Spleen (tissue), 11 donors: ENCODE measurements at regions not wholly inside any gene's neighbourhood (a gene's known extent, or its start where the extent isn't known, plus 50 kb on each side); places are given as distances from the start of the nearest gene placed in this dataset.

Experiments
- DNase-seq: peaks from one replicate; pipeline ENCODE4 v3.0.0-alpha.2; 2020
- H3K27ac ChIP-seq, 8 donors: fragments of 200-600 bp; sonication (generic) in 7 of 8; 1 replicate in 4 of 8; 2 replicates in 4 of 8; pipeline versions ENCODE4 v1.5.0 to v1.8.0; 2016 to 2021; ENCODE audit warnings: inconsistent platforms in 4 of 8, mild to moderate bottlenecking in 4 of 8, moderate library complexity in 1 of 8
- H3K27me3 ChIP-seq, 7 donors: fragments of 200-600 bp; sonication (generic) in 6 of 7; replicated peaks in 1 of 7; 1 replicate in 4 of 7; 2 replicates in 3 of 7; pipeline versions ENCODE4 v1.5.0 to v1.8.0; 2016 to 2021; ENCODE audit warnings: inconsistent platforms in 3 of 7, mild to moderate bottlenecking in 1 of 7
- H3K36me3 ChIP-seq, 6 donors: fragments of 200-600 bp; sonication (generic) in 5 of 6; 1 replicate in 4 of 6; 2 replicates in 2 of 6; pipeline versions ENCODE4 v1.5.0 to v1.8.0; 2016 to 2021; ENCODE audit warnings: inconsistent platforms in 2 of 6
- H3K4me1 ChIP-seq, 6 donors: fragments of 200-600 bp; sonication (generic) in 5 of 6; 1 replicate in 3 of 6; 2 replicates in 3 of 6; pipeline versions ENCODE4 v1.5.0 to v1.8.0; 2016 to 2021; ENCODE audit warnings: inconsistent platforms in 3 of 6
- H3K4me3 ChIP-seq, 8 donors: fragments of 200-600 bp; sonication (generic) in 7 of 8; 1 replicate in 4 of 8; 2 replicates in 4 of 8; pipeline versions ENCODE4 v1.5.0 to v1.8.0; 2016 to 2021; ENCODE audit warnings: inconsistent platforms in 4 of 8, mild to moderate bottlenecking in 4 of 8, moderate library complexity in 2 of 8
- H3K9me3 ChIP-seq, 8 donors: fragments of 200-600 bp; sonication (generic) in 7 of 8; 1 replicate in 4 of 8; 2 replicates in 4 of 8; pipeline versions ENCODE4 v1.5.0 to v1.8.0; 2016 to 2021; ENCODE audit warnings: inconsistent platforms in 4 of 8
- CTCF ChIP-seq, 11 experiments: fragments of 200-600 bp in 7 of 11; fragments of 450-650 bp in 4 of 11; sonication (generic) in 4 of 11; IDR thresholded peaks in 8 of 11; conservative IDR thresholded peaks in 3 of 11; 1 replicate in 7 of 11; 2 replicates in 4 of 11; pipeline versions ENCODE4 v1.4.0 to v1.8.0; 2016 to 2021; ENCODE audit warnings: antibody characterized with exemption in 11 of 11, inconsistent platforms in 4 of 11, mild to moderate bottlenecking in 1 of 11
- POLR2A ChIP-seq, 3 donors: fragments of 450-650 bp; IDR thresholded peaks; one replicate each; pipeline ENCODE4 v1.5.1; 2017; ENCODE audit warnings: antibody characterized with exemption in 3 of 3, mild to moderate bottlenecking in 1 of 3
- POLR2AphosphoS5 ChIP-seq, 3 donors: sonication (generic); formaldehyde crosslinking; IDR thresholded peaks; one replicate each; pipeline ENCODE4 v1.5.1; 2017; ENCODE audit warnings: antibody characterized with exemption in 3 of 3
- WGBS, 5 donors: extraction: QIAGEN DNeasy Blood & Tissue Kit in 3 of 5; methylation state at CpG; one replicate each; pipeline versions ENCODE4 v1.1.5 to v1.1.7; 2013 to 2018; 5-methylcytosine and 5-hydroxymethylcytosine counted together
- intact Hi-C: fragments of 100-400 bp; cut with DNase I; formaldehyde crosslinking; loops from one replicate; pipeline ENCODE4 v1.15.0; 2023; ENCODE audit warnings: low total_unique reads
- donor health status: healthy with polysubstance abuse.
- donor health status: DM: no; HTN: no; CAD: no; lungs with moderate emphysema.
- donor health status: DM: no; HTN: no; CAD: no.
- donor health status: Bipolar disorder and iron deficiency.
- donor health status: healthy.
- donor health status: DM: no; HTN: no; CAD: no.
- donor health status: DM: yes; HTN: yes; CAD: no.

- no peak for DNase-seq
- Histone ChIP-seq H3K4me1 (no peaks in the 10 kb centered on the region), H3K9me3 (no peaks in the 10 kb centered on the region), H3K27me3 (no peaks in the 10 kb centered on the region), H3K36me3 (no peaks in the 10 kb centered on the region), H3K4me3 (no peak overlapping the region), H3K27ac (no peak overlapping the region)
- TF ChIP-seq POLR2A (IDR thresholded peaks at IDR 0.05): no peak
- no peak for TF ChIP-seq POLR2AphosphoS5 (IDR thresholded peaks at IDR 0.05)
- TF ChIP-seq CTCF (IDR thresholded peaks at IDR 0.05 in 8 of 11, conservative IDR thresholded peaks at IDR 0.05 in 3 of 11): no peak
- WGBS, 5 donors: 61 to 77% (median 73%) methylated on average over 3 of the region's 3 CpGs
- intact Hi-C loops: no loop called here
Measured at GRCh38 chr4:136316961-136317360, 1215.3 kb downstream of the PCDH18 start.

GRCh38 chr4:136314686-136315085 lies 1217.6 kb downstream of the PCDH18 start:
- no peaks in the 10 kb centered on the region for H3K27me3 ChIP-seq
- intact Hi-C loops: no loop called here
- DNase-seq: no peak
- WGBS, 5 donors: 60 to 84% (median 64%) methylated on average over 2 of the region's 2 CpGs
- peaks cover 0 to 5% (median 2%) of the 10 kb centered on the region in 8 donors for H3K9me3 ChIP-seq
- no peaks in the 10 kb centered on the region for H3K4me1 ChIP-seq
- TF ChIP-seq POLR2A (IDR thresholded peaks at IDR 0.05) (no peak), POLR2AphosphoS5 (IDR thresholded peaks at IDR 0.05) (no peak), CTCF (IDR thresholded peaks at IDR 0.05 in 8 of 11, conservative IDR thresholded peaks at IDR 0.05 in 3 of 11) (no peak)
- no peak overlapping the region for H3K27ac ChIP-seq
- no peak overlapping the region for H3K4me3 ChIP-seq
- H3K36me3 ChIP-seq: no peaks in the 10 kb centered on the region

- Histone ChIP-seq H3K4me3 (no peak overlapping the region), H3K27me3 (no peaks in the 10 kb centered on the region), H3K36me3 (no peaks in the 10 kb centered on the region), H3K27ac (no peak overlapping the region), H3K9me3 (peaks cover 0 to 5% (median 2%) of the 10 kb centered on the region in 8 donors), H3K4me1 (no peaks in the 10 kb centered on the region)
- 57 to 75% (median 64%) methylated on average over 2 of the region's 2 CpGs for WGBS, 5 donors
- TF ChIP-seq POLR2A (IDR thresholded peaks at IDR 0.05): no peak
- no peak for TF ChIP-seq POLR2AphosphoS5 (IDR thresholded peaks at IDR 0.05)
- TF ChIP-seq CTCF (IDR thresholded peaks at IDR 0.05 in 8 of 11, conservative IDR thresholded peaks at IDR 0.05 in 3 of 11): no peak
- no peak for DNase-seq
- intact Hi-C loops: no loop called here
Measured at GRCh38 chr4:136311774-136312173, 1220.5 kb downstream of the PCDH18 start.

GRCh38 chr4:136307765-136308164 lies 1224.5 kb downstream of the PCDH18 start:
- TF ChIP-seq POLR2A (IDR thresholded peaks at IDR 0.05) (no peak), POLR2AphosphoS5 (IDR thresholded peaks at IDR 0.05) (no peak), CTCF (IDR thresholded peaks at IDR 0.05 in 8 of 11, conservative IDR thresholded peaks at IDR 0.05 in 3 of 11) (no peak)
- Histone ChIP-seq H3K36me3 (no peaks in the 10 kb centered on the region), H3K9me3 (peaks cover 0 to 5% (median 2%) of the 10 kb centered on the region in 8 donors), H3K27me3 (no peaks in the 10 kb centered on the region), H3K27ac (no peak overlapping the region), H3K4me1 (no peaks in the 10 kb centered on the region), H3K4me3 (no peak overlapping the region)
- 62 to 78% (median 71%) methylated on average over 1 of the region's 1 CpG for WGBS, 5 donors
- no peak for DNase-seq
- intact Hi-C loops: no loop called here
